ENCODE measurements at regions not wholly inside any gene's neighbourhood (a gene's known extent, or its start where the extent isn't known, plus 50 kb on each side); places are given as distances from the start of the nearest gene placed in this dataset.

DNA sequence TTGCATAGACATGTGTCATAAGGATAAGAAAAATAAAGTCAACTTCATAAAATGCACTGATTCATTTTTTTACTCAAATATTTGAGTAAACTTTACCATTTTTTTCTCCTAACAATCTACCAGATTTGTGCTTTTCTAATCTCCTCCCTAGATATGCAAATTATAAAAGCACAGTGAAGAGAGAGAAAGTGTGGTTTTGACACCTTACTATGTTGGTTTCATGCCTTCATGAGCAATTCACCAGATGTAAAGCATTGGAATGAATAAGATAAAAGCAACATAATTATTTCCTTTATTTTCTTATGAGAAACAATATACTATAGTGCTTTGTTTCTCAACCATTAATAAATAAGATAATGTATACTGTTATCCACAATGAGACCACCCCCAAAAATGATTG lies 432.5 kb upstream of the PCDH15 start:
- no peak overlapping the region for H3K4me3 ChIP-seq (ENCODE audit: low read depth, low read length)
- CTCF ChIA-PET, result no interaction called here
- DNase-seq (ENCODE audit: low read depth, low spot score), result no peak
- POLR2A ChIA-PET, result no interaction called here
- TF ChIP-seq, protein P1, sequence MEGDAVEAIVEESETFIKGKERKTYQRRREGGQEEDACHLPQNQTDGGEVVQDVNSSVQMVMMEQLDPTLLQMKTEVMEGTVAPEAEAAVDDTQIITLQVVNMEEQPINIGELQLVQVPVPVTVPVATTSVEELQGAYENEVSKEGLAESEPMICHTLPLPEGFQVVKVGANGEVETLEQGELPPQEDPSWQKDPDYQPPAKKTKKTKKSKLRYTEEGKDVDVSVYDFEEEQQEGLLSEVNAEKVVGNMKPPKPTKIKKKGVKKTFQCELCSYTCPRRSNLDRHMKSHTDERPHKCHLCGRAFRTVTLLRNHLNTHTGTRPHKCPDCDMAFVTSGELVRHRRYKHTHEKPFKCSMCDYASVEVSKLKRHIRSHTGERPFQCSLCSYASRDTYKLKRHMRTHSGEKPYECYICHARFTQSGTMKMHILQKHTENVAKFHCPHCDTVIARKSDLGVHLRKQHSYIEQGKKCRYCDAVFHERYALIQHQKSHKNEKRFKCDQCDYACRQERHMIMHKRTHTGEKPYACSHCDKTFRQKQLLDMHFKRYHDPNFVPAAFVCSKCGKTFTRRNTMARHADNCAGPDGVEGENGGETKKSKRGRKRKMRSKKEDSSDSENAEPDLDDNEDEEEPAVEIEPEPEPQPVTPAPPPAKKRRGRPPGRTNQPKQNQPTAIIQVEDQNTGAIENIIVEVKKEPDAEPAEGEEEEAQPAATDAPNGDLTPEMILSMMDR (IDR thresholded peaks at IDR 0.05; ENCODE audit: insufficient read depth, low read length, missing control alignments), result no peak

DNA sequence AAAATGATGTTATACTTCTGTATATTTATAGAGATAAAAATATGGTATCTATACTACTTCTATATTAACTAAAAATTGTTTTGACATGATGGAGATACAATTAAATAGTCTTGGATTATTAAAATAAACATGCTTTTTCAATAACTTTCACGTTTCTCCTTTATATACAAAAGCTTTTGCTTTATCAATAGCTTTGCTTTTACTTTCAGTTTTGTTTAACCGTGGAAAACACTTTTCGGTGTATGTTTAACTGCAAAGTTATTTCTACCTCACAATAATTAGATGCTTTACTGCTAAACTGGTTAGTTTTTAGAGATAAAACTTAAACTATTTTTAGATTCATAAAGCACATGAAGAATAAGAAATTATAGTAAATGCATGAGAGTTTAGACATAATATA lies 432.1 kb upstream of the PCDH15 start:
- POLR2A ChIA-PET, result no interaction called here
- DNase-seq (ENCODE audit: low read depth, low spot score), result no peak
- TF ChIP-seq, protein P1 (IDR thresholded peaks at IDR 0.05; ENCODE audit: insufficient read depth, low read length, missing control alignments), result no peak
- CTCF ChIA-PET, result no interaction called here
- no peak overlapping the region for H3K4me3 ChIP-seq (ENCODE audit: low read depth, low read length)

DNA sequence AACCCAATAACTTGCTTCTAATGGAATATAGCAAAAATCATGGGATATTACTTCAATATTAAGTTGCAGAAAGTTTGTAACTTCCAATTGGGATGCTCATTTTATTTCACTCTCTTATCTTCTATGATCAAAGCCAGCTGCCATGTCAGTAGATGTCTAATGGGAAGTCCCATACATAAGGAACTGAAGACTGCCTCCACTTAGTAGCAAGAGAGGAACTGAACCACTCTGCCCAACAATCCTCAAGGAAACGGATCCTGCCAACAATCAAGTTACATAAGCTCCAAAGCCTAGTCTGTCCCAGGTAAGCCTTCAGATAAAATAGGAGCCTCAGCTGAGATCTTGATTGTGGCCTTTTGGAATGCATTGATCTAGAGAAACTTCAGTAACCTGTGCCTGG lies 431.5 kb upstream of the PCDH15 start:
- CTCF ChIA-PET, result no interaction called here
- POLR2A ChIA-PET, result no interaction called here
- no peak overlapping the region for H3K4me3 ChIP-seq (ENCODE audit: low read depth, low read length)
- TF ChIP-seq, protein P1 (IDR thresholded peaks at IDR 0.05; ENCODE audit: insufficient read depth, low read length, missing control alignments), result no peak
- no peak for DNase-seq (ENCODE audit: low read depth, low spot score)

DNA sequence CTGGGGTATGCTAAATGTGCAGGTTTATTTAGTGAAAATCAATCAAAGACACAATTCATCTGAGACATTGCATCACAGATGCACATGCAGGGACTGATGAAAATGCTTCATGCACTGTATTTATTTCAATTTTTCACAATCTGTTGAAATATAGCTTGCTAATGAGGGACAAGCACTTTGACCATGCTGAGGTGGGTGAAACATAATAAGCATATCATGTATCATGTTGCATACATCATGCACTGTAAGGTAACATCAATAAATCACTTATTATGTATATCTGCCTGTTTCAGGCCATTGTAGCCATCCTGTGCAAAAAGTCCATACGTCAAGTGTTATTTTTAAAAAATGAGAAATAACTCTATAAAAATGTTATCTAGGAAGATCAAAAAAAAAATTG lies 426.9 kb upstream of the PCDH15 start:
- H3K4me3 ChIP-seq (ENCODE audit: low read depth, low read length), result no peak overlapping the region
- CTCF ChIA-PET, result no interaction called here
- TF ChIP-seq, protein P1 (IDR thresholded peaks at IDR 0.05; ENCODE audit: insufficient read depth, low read length, missing control alignments), result no peak
- DNase-seq (ENCODE audit: low read depth, low spot score), result no peak
- POLR2A ChIA-PET, result no interaction called here

DNA sequence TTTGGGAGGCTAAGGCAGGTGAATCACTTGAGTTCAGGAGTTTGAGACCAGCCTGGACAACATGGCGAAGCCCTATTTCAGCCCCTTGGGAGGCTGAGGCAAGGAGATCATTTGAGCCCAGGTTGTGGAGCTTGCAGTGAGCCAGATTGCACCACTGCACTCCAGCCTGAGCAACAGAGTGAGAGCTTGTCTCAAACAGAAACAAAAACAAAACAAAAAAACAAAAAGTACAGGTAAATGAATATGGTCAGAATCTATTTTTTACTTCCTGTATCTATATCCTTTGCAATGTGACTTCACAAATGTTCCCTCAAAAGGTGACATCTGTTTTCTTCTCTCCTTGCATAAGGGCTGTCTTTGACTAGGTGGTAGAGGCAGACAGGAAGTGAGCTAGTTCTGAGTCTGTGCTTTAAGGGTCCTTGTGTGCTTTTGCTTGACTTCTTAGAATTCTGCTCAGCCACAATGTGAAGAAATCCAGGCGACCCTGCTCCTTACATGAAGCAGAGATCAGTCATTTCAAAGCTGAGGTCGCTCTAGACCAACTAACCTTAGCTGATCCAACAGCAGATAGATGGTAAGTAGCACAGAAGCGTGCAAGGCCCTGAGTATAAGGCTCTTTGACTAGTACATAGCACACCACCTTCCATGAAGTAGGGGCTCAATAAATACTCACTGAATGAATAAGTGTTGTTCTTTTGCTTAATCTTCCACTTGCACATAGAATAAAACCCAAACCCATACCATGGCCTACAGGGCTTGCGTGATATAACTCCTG lies 423.2 kb upstream of the PCDH15 start:
- ChIA-PET CTCF (no interaction called here), POLR2A (no interaction called here)
- TF ChIP-seq, protein P1 (IDR thresholded peaks at IDR 0.05; ENCODE audit: insufficient read depth, low read length, missing control alignments), result no peak
- no peak for DNase-seq (ENCODE audit: low read depth, low spot score)
- H3K4me3 ChIP-seq (ENCODE audit: low read depth, low read length), result no peak overlapping the region

DNA sequence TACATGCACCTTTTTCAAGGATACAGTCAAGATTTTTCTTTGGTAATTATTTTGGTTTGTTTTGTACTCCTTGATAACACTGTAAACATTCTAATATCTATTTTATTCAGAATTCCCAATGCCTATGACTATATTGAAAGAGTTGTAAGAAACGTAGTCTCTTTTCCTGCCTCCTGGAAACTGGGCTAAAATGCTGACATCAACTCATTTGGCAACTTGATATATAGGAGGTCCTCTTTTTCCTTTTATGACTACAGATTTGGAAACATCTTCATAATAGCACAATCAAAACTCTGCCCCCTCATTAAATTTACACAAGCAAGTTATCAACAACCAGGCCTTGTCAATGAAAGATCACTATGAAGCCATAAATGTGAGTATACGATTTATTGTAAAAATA lies 422.3 kb upstream of the PCDH15 start:
- CTCF ChIA-PET, result no interaction called here
- TF ChIP-seq, protein P1 (IDR thresholded peaks at IDR 0.05; ENCODE audit: insufficient read depth, low read length, missing control alignments), result no peak
- no peak for DNase-seq (ENCODE audit: low read depth, low spot score)

More for the DNA sequence above, 422.3 kb upstream of the PCDH15 start:
- POLR2A ChIA-PET, result no interaction called here
- no peak overlapping the region for H3K4me3 ChIP-seq (ENCODE audit: low read depth, low read length)

All from AG04449 (cell line).